ENCODE measurements at regions not wholly inside any gene's neighbourhood (a gene's known extent, or its start where the extent isn't known, plus 50 kb on each side); places are given as distances from the start of the nearest gene placed in this dataset.

GRCh38 chr2:136433261-136433660 lies 315.3 kb upstream of the CXCR4 start:
- Histone ChIP-seq H2AFZ (ENCODE audit: control insufficient read depth, low read depth, low read length) (no peak overlapping the region), H3K4me2 (ENCODE audit: control insufficient read depth, insufficient read depth) (no peak overlapping the region), H3K4me3 (no peak overlapping the region), H4K20me1 (ENCODE audit: control insufficient read depth, insufficient read depth) (no peaks in the 10 kb centered on the region), H3K4me1 (ENCODE audit: control insufficient read depth, insufficient read depth, low read length) (no peaks in the 10 kb centered on the region), H3K79me2 (ENCODE audit: control insufficient read depth, insufficient read depth, low read length) (no peaks in the 10 kb centered on the region), H3K27me3 (replicated peaks in 1 of 2; ENCODE audit: control insufficient read depth in 2 of 2, insufficient read depth in 2 of 2, low read length in 1 of 2) (no peaks in the 10 kb centered on the region), H3K36me3 (ENCODE audit: control insufficient read depth in 2 of 2, insufficient read depth in 2 of 2, low read length in 1 of 2) (no peaks in the 10 kb centered on the region), H3K9me3 (replicated peaks; ENCODE audit: control insufficient read depth, insufficient read depth, low read length) (no peaks in the 10 kb centered on the region), H3K9ac (ENCODE audit: control insufficient read depth, insufficient read depth, low read length) (no peak overlapping the region), H3K27ac (ENCODE audit: control insufficient read depth, insufficient read depth) (no peak overlapping the region)
- no peak for ATAC-seq
- ChIA-PET POLR2A (no interaction called here), RAD21 (ENCODE audit: unreplicated experiment) (no interaction called here), SMC1A (ENCODE audit: uncharacterized antibody, unreplicated experiment) (no interaction called here), CTCF (no interaction called here)
- BruUV-seq (replicated peaks) = no TSS peak
- in situ Hi-C loops (cut with MboI) = no loop called here
- no peak for DNase-seq (ENCODE audit: low read depth, low spot score)
- no peak for TF ChIP-seq ZNF687 (IDR thresholded peaks at IDR 0.05)
- TF ChIP-seq PKNOX1 (IDR thresholded peaks at IDR 0.05) = no peak
- TF ChIP-seq REST (IDR thresholded peaks at IDR 0.05; ENCODE audit: low read depth, low read length) = no peak
- no peak for TF ChIP-seq KAT2A (conservative IDR thresholded peaks at IDR 0.05; ENCODE audit: control insufficient read depth, low read depth, low read length)
- no peak for TF ChIP-seq MYB (IDR thresholded peaks at IDR 0.05; ENCODE audit: borderline replicate concordance, low read depth, low read length)
- no peak for TF ChIP-seq IKZF2 (IDR thresholded peaks at IDR 0.05)
- intact Hi-C loops (cut with micrococcal nuclease; ENCODE audit: unreplicated experiment) = no loop called here
- WGBS (ENCODE audit: insufficient coverage, insufficient replicate concordance, low lambda C conversion rate, missing lambda C conversion rate) = 44% methylated on average over 3 of the region's 3 CpGs
- no peak for FAIRE-seq

Data from GM12878 (cell line).